DND-41 (cell line): ENCODE measurements at regions not wholly inside any gene's neighbourhood (a gene's known extent, or its start where the extent isn't known, plus 50 kb on each side); places are given as distances from the start of the nearest gene placed in this dataset.

Source experiments
- CTCF ChIP-seq: IDR thresholded peaks from 2 replicates; pipeline ENCODE4 v1.5.1; 2012; ENCODE audit warnings: borderline replicate concordance, low read length, moderate library complexity, mild to moderate bottlenecking; ENCODE audit not compliant: poor library complexity, severe bottlenecking; ENCODE audit errors: extremely low read depth
- EZH2 ChIP-seq: IDR thresholded peaks from 3 replicates; pipeline ENCODE4 v1.6.1; 2012; ENCODE audit warnings: borderline replicate concordance, low read depth, mild to moderate bottlenecking, moderate library complexity, low read length, inconsistent platforms; ENCODE audit not compliant: severe bottlenecking

DNA sequence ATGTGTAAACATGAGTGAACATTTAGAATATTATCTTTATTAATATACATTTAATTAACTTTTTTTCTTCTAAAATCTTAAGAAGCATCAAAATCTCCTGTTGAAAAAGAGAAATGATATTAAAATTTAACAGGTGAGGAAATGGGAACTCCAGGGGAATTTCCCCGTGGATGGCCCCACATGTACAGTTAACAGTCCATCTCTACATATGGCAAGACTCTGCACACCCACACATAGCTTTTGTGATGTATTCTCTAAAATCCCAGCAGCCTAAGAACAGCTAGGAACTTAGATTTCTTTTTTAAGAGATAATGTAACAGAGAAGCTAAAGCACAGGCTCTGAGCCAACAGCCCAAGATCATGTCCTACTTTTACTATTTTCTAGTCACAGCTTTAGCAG is 556.3 kb upstream of the RGMB start:
- TF ChIP-seq CTCF, result no peak
- no peak for TF ChIP-seq EZH2
